ENCODE measurements at regions not wholly inside any gene's neighbourhood (a gene's known extent, or its start where the extent isn't known, plus 50 kb on each side); places are given as distances from the start of the nearest gene placed in this dataset.

DNA sequence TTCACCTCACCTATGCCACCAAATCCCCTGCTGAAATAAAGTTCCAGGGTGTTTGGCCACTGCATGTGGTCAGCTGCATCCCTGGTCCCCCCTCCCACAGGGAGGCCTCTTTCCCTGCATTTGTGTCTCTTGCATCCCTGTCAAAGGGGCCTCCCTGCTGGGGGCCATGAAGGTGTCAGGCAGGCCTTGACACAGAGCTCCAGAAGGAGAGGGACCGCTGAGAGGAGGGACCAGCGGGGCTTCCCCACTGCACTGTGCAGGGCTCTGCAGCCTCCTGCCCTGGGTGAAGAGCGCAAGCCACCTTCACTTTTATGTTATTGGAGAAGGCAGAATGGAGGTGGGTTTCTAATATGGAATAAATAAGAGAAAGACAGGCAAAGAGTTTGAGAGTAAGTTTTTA, 230.2 kb downstream of the ANKRD30B start:
- no peak for TF ChIP-seq CTCF (IDR thresholded peaks at IDR 0.05)
- no peak for TF ChIP-seq ZFX (IDR thresholded peaks at IDR 0.05; ENCODE audit: borderline replicate concordance)
